ENCODE measurements at regions not wholly inside any gene's neighbourhood (a gene's known extent, or its start where the extent isn't known, plus 50 kb on each side); places are given as distances from the start of the nearest gene placed in this dataset.

DNA sequence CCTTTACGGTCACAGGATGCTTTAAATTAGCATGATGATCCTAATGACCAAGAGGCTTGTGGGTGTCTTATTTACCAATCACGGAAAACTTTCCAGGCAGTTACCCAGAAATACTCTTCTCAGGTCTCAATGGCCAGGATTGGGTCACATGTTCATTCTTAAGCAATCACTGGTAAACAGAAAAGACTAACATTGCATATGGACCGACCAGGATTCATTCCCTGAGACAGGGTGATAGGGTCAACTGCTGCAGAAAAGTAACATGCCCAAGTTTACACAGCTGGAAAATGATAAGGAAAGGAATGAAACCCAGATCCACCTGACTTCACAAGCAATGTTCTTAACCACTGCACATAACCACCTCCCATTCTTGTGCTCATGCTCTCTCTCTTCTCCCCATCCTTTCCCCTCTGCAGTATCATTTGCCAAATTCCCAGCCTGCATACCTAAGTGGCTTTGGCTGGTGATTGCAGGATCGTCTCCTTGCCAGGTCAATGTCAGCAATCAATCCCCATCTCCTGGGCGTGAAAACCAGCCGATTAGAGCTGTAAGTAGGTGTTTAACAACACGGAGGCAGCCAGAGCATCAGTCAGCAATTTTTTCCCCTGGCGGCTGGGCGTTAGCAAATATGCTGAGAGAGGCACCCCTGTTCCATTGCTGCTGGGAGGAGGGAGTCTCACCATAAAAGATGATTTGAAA lies 219.4 kb downstream of the NMUR2 start:
- TF ChIP-seq CTCF (IDR thresholded peaks at IDR 0.05) (no peak), EZH2 (IDR thresholded peaks at IDR 0.05) (no peak)
